SK-N-MC (cell line): ENCODE measurements at regions not wholly inside any gene's neighbourhood (a gene's known extent, or its start where the extent isn't known, plus 50 kb on each side); places are given as distances from the start of the nearest gene placed in this dataset.

Experiments used
- DNase-seq: peaks from one replicate; pipeline ENCODE4 v3.0.0-alpha.2; 2011; ENCODE audit warnings: low read depth, low spot score
- H3K27ac ChIP-seq: fragments of 200-600 bp; sonication (generic); 2 replicates; pipeline ENCODE4 v1.5.1; 2016; ENCODE audit warnings: mixed run types
- H3K36me3 ChIP-seq: fragments of 200-600 bp; sonication (generic); 2 replicates; pipeline ENCODE4 v1.6.1; 2017; ENCODE audit warnings: antibody characterized with exemption, low read length, mixed read lengths; ENCODE audit not compliant: insufficient read depth
- H3K4me3 ChIP-seq: fragments of 200-600 bp; sonication (generic); 2 replicates; pipeline ENCODE4 v1.5.1; 2016
- H3K9ac ChIP-seq: fragments of 200-600 bp; sonication (generic); 2 replicates; pipeline ENCODE4 v1.8.0; 2017; ENCODE audit warnings: mixed run types, mixed read lengths; ENCODE audit not compliant: insufficient read length
- H3K9me3 ChIP-seq: fragments of 200-600 bp; sonication (generic); 2 replicates; pipeline ENCODE4 v1.6.1; 2017; ENCODE audit warnings: low read depth, mild to moderate bottlenecking, antibody characterized with exemption, low read length, moderate library complexity, mixed read lengths
- EZH2 ChIP-seq: fragments of 200-600 bp; sonication (generic); IDR thresholded peaks from one replicate; pipeline ENCODE4 v1.6.1; 2017; ENCODE audit warnings: antibody characterized with exemption
- FOXP2 ChIP-seq: optimal IDR thresholded peaks from 2 replicates; pipeline ENCODE3; 2011; ENCODE audit warnings: mild to moderate bottlenecking, moderate library complexity; ENCODE audit not compliant: insufficient read depth; ENCODE audit errors: extremely low read length, control extremely low read depth
- POLR2AphosphoS5 ChIP-seq: IDR thresholded peaks from 2 replicates; pipeline ENCODE4 v1.6.1; 2012; ENCODE audit warnings: mild to moderate bottlenecking, low read depth, low read length, borderline replicate concordance

GRCh38 chr13:34031610-34032009, 213.7 kb downstream of the RFC3 start:
- DNase-seq, result no peak
- TF ChIP-seq FOXP2 (no peak), EZH2 (no peak), POLR2AphosphoS5 (no peak)
- H3K36me3 ChIP-seq, result no peaks in the 10 kb centered on the region
- H3K4me3 ChIP-seq, result no peak overlapping the region
- H3K9me3 ChIP-seq, result no peaks in the 10 kb centered on the region
- no peak overlapping the region for H3K9ac ChIP-seq
- no peak overlapping the region for H3K27ac ChIP-seq

- H3K4me3 ChIP-seq, result no peak overlapping the region
- H3K36me3 ChIP-seq, result no peaks in the 10 kb centered on the region
- no peaks in the 10 kb centered on the region for H3K9me3 ChIP-seq
- no peak overlapping the region for H3K9ac ChIP-seq
- TF ChIP-seq EZH2 (no peak), FOXP2 (no peak), POLR2AphosphoS5 (no peak)
- DNase-seq, result no peak
- H3K27ac ChIP-seq, result no peak overlapping the region
These were observed 216.5 kb downstream of the RFC3 start for GRCh38 chr13:34034411-34034810.

DNA sequence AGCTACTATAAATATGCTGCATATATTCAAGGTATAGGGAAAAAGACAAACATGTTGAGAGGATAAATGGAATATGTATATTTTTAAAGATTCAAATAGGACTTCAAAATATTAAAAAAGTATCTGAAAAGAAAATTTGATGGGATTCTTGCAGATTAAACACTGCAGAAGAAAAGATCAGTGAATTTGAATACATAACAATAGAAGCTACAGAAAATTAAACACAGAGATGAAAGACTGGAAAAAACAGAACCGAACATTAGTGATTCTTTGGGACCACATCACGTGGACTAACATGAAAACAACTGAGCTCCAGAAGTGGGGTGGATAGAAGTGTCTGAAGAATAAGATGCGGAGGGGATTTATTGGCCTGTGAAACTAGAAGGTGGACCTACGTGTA, 217.2 kb downstream of the RFC3 start:
- no peak for DNase-seq
- no peak overlapping the region for H3K9ac ChIP-seq
- H3K27ac ChIP-seq, result no peak overlapping the region
- H3K36me3 ChIP-seq, result no peaks in the 10 kb centered on the region
- TF ChIP-seq POLR2AphosphoS5, result no peak
- TF ChIP-seq FOXP2, result no peak
- no peak for TF ChIP-seq EZH2
- H3K4me3 ChIP-seq, result no peak overlapping the region
- no peaks in the 10 kb centered on the region for H3K9me3 ChIP-seq

DNA sequence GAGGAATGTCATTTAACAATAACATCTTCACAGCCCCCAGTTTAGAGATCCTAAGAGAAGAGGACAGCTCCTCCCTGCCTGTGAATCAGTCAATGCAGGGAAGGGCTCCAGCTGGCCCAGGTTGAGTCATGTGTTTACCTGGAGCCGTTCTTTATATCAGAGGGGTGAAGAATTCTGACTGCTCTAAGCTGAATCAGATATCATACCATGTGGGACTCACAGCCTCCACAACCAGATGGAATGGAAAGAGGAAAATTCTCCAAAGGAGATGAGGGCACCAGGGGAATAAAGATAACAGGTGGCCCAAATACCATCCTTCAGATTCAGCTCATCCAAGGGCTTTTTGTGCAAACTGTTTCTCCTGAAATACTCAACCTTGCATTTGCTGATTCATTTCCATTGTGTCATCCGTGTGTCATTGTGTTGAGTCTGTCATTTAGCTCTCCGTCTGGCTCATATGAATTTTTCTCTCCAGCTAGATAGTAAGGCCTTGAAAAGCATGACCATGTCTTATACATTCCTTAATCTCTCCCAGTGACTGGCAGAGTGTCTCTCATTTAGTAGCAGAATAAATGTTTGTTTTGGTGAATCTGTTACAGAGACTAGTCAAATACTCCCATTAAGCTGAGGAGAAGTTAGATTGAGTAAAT, 217.9 kb downstream of the RFC3 start:
- Histone ChIP-seq H3K9ac (no peak overlapping the region), H3K36me3 (no peaks in the 10 kb centered on the region), H3K27ac (no peak overlapping the region), H3K4me3 (no peak overlapping the region), H3K9me3 (no peaks in the 10 kb centered on the region)
- no peak for DNase-seq
- no peak for TF ChIP-seq FOXP2
- TF ChIP-seq POLR2AphosphoS5, result no peak
- TF ChIP-seq EZH2, result no peak

DNA sequence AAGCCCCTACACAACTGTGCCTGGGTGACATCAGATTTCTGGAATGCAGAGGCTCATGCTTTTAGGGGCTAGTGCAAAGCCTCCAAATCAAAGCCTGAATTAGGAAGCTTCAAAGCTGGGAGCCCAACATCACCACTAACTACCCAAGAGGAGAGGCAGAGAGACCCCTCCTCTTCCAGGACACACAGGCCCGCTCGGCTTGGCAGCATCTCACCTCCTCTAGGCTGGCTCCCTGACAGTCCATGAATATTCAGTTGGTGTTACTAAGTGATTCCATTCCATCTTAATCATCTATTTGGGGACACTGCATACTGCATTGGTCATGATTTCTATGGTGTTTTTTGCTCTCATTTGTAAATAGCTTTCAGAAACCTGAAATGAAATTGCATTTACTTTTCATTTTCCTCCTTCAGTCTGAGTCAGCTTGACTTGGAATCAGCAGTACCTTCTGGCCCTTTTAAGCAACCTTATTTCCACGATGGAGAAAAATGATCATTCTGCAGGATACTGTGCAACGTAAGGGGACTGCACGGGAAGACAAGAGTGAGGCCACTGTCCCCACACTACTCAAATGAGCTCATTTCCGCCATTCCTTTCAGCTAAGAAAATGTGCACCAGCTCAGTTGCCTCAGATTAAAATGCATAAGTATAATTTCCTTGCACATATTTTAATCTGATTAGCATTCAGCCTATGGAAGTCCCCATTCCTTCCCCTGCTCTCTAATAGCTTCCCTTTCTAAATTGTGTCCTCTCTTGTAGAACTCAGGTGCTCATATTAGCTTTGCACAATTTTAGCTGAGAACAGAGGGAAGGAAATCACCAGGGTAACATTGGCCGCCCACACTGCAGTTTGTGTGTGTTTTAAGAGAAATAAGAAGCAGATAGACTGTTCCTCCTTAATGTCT, 219.9 kb downstream of the RFC3 start:
- TF ChIP-seq POLR2AphosphoS5, result no peak
- TF ChIP-seq EZH2, result no peak
- no peak for TF ChIP-seq FOXP2
- Histone ChIP-seq H3K27ac (no peak overlapping the region), H3K9ac (no peak overlapping the region), H3K36me3 (no peaks in the 10 kb centered on the region), H3K9me3 (no peaks in the 10 kb centered on the region), H3K4me3 (no peak overlapping the region)
- no peak for DNase-seq

- H3K9ac ChIP-seq, result no peak overlapping the region
- DNase-seq, result no peak
- TF ChIP-seq FOXP2 (no peak), EZH2 (no peak), POLR2AphosphoS5 (no peak)
These were observed 220.7 kb downstream of the RFC3 start for GRCh38 chr13:34038541-34039068.

DNA sequence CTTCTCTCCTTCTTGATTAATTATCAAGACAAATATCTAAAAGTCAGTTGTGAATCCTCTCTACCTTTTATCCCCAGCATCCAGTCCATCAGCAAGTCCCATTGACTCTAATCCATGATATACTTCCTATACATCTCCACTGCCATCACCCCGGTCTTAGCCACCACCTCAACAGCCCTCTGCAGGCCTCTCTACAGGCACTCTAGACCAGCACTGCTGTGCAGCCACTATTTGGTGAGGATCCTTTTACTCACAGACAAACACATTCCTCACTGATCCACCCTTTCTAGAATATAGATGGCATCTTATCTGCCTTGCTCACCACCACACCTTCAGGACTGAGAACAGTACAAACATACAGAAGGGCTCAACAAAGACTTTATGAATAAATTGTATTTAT, 221.7 kb downstream of the RFC3 start:
- no peak overlapping the region for H3K9ac ChIP-seq
- no peak for TF ChIP-seq POLR2AphosphoS5
- TF ChIP-seq FOXP2, result no peak
- TF ChIP-seq EZH2, result no peak
- no peak overlapping the region for H3K27ac ChIP-seq
- no peaks in the 10 kb centered on the region for H3K36me3 ChIP-seq
- no peak for DNase-seq
- no peaks in the 10 kb centered on the region for H3K9me3 ChIP-seq
- H3K4me3 ChIP-seq, result no peak overlapping the region

More at GRCh38 chr13:34038541-34039068, 220.7 kb downstream of the RFC3 start:
- no peak overlapping the region for H3K27ac ChIP-seq
- no peaks in the 10 kb centered on the region for H3K36me3 ChIP-seq
- no peaks in the 10 kb centered on the region for H3K9me3 ChIP-seq
- no peak overlapping the region for H3K4me3 ChIP-seq

DNA sequence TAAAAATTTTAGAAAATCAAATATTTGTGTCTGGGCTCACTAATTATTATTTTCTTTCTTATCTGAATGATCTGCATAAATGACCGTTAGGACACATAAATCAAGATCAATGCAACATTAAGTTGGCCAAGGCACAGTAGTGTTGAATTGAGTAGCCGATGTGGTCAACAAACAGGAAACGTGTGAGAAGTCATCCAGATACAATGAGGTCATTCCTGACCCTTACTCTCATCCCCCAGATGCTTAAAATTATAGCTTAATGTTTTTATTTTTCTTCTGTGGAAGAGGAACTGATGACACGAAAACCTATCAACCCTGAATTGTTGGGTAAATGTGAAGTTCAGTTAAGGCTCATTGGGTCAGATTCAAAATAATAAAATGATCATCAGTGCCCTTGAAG, 222.9 kb downstream of the RFC3 start:
- no peaks in the 10 kb centered on the region for H3K9me3 ChIP-seq
- no peak overlapping the region for H3K4me3 ChIP-seq
- no peak for DNase-seq
- H3K9ac ChIP-seq, result no peak overlapping the region
- no peaks in the 10 kb centered on the region for H3K36me3 ChIP-seq
- no peak overlapping the region for H3K27ac ChIP-seq
- TF ChIP-seq FOXP2 (no peak), EZH2 (no peak), POLR2AphosphoS5 (no peak)
